HEK293 (cell line): ENCODE measurements at regions not wholly inside any gene's neighbourhood (a gene's known extent, or its start where the extent isn't known, plus 50 kb on each side); places are given as distances from the start of the nearest gene placed in this dataset.

ENCODE experiments used
- CTCF ChIA-PET: fragments of 350-600 bp; formaldehyde crosslinking; extraction: SDS; loops from one replicate; lab custom pipeline; 2021; ENCODE audit warnings: antibody characterized with exemption; lab: Yijun Ruan, JAX
- POLR2A ChIA-PET: fragments of 300-600 bp; formaldehyde crosslinking; extraction: SDS; loops from one replicate; lab custom pipeline; 2020; ENCODE audit warnings: antibody characterized with exemption, inconsistent platforms; lab: Yijun Ruan, JAX
- H3K27ac ChIP-seq: fragments of 200-500 bp; sonication (Bioruptor generic); 2 replicates; pipeline ENCODE4 v1.5.1; 2014; ENCODE audit warnings: low read depth, low read length, control low read depth, inconsistent platforms; ENCODE audit errors: extremely low read depth
- H3K36me3 ChIP-seq, 2 experiments: fragments of 200-500 bp in 1 of 2; sonication (Bioruptor generic) in 1 of 2; 1 replicate in 1 of 2; 2 replicates in 1 of 2; pipeline ENCODE4 v1.5.1; 2014 to 2017; ENCODE audit warnings: inconsistent platforms in 2 of 2, low read length in 2 of 2; ENCODE audit not compliant: control insufficient read depth in 2 of 2, insufficient read depth in 1 of 2
- H3K4me1 ChIP-seq: fragments of 200-500 bp; sonication (Bioruptor generic); 2 replicates; pipeline ENCODE4 v1.5.1; 2014; ENCODE audit warnings: mild to moderate bottlenecking, low read length, inconsistent platforms; ENCODE audit not compliant: control insufficient read depth, insufficient read depth
- H3K4me3 ChIP-seq: 2 replicates; pipeline ENCODE4 v1.5.1; 2011; ENCODE audit warnings: low read depth, mild to moderate bottlenecking, control low read depth, low read length, moderate library complexity
- H3K9me3 ChIP-seq: fragments of 200-500 bp; sonication (Bioruptor generic); 2 replicates; pipeline ENCODE4 v1.5.1; 2014; ENCODE audit warnings: low read depth, low read length, inconsistent platforms; ENCODE audit not compliant: control insufficient read depth, insufficient read depth
- BCL11B ChIP-seq: fragments of 450-650 bp; formaldehyde crosslinking; IDR thresholded peaks from 2 replicates; pipeline ENCODE4 v1.5.1; 2016; ENCODE audit warnings: low read depth, missing biosample characterization, missing genetic modification characterization
- KLF10 ChIP-seq: fragments of 450-650 bp; IDR thresholded peaks from 2 replicates; pipeline ENCODE4 v1.5.1; 2018; ENCODE audit warnings: missing biosample characterization, mild to moderate bottlenecking, missing genetic modification characterization
- KLF8 ChIP-seq: fragments of 450-650 bp; formaldehyde crosslinking; IDR thresholded peaks from 2 replicates; pipeline ENCODE4 v1.5.1; 2016; ENCODE audit warnings: missing biosample characterization, missing genetic modification characterization
- SETDB1 ChIP-seq: IDR thresholded peaks from one replicate; pipeline ENCODE4 v1.6.1; 2017; ENCODE audit warnings: mild to moderate bottlenecking, low read length, moderate library complexity, mixed read lengths; ENCODE audit not compliant: insufficient read length
- ZNF10 ChIP-seq: fragments of 450-650 bp; formaldehyde crosslinking; IDR thresholded peaks from 2 replicates; pipeline ENCODE4 v1.5.1; 2017; ENCODE audit warnings: missing biosample characterization, missing genetic modification characterization
- ZNF121 ChIP-seq: fragments of 450-650 bp; formaldehyde crosslinking; IDR thresholded peaks from 2 replicates; pipeline ENCODE4 v1.5.1; 2016; ENCODE audit warnings: missing biosample characterization, missing genetic modification characterization
- ZNF335 ChIP-seq: fragments of 450-650 bp; formaldehyde crosslinking; conservative IDR thresholded peaks from 2 replicates; pipeline ENCODE4 v1.5.1; 2016; ENCODE audit warnings: missing biosample characterization, missing genetic modification characterization
- ZNF341 ChIP-seq: fragments of 450-650 bp; formaldehyde crosslinking; IDR thresholded peaks from 2 replicates; pipeline ENCODE4; 2016; ENCODE audit warnings: low read depth, missing biosample characterization, missing genetic modification characterization
- ZNF350 ChIP-seq: fragments of 450-650 bp; formaldehyde crosslinking; IDR thresholded peaks from 2 replicates; pipeline ENCODE4 v1.5.0; 2017; ENCODE audit warnings: missing biosample characterization, mild to moderate bottlenecking, missing genetic modification characterization
- ZNF426 ChIP-seq: fragments of 450-650 bp; formaldehyde crosslinking; IDR thresholded peaks from 2 replicates; pipeline ENCODE4 v1.5.1; 2017; ENCODE audit warnings: missing biosample characterization, missing genetic modification characterization, mild to moderate bottlenecking, inconsistent platforms, moderate library complexity
- ZNF501 ChIP-seq: fragments of 450-650 bp; formaldehyde crosslinking; IDR thresholded peaks from 2 replicates; pipeline ENCODE4 v1.5.1; 2016; ENCODE audit warnings: missing biosample characterization, missing genetic modification characterization
- ZNF529 ChIP-seq: fragments of 450-650 bp; formaldehyde crosslinking; IDR thresholded peaks from 2 replicates; pipeline ENCODE4 v1.5.1; 2017; ENCODE audit warnings: missing genetic modification characterization, missing biosample characterization; ENCODE audit not compliant: insufficient replicate concordance
- ZNF560 ChIP-seq: fragments of 450-650 bp; formaldehyde crosslinking; IDR thresholded peaks from 2 replicates; pipeline ENCODE4 v1.5.1; 2017; ENCODE audit warnings: missing biosample characterization, missing genetic modification characterization, borderline replicate concordance
- ZNF585B ChIP-seq: fragments of 450-650 bp; formaldehyde crosslinking; IDR thresholded peaks from 2 replicates; pipeline ENCODE4 v1.5.1; 2016; ENCODE audit warnings: missing biosample characterization, missing genetic modification characterization
- ZNF776 ChIP-seq: fragments of 450-650 bp; formaldehyde crosslinking; IDR thresholded peaks from 2 replicates; pipeline ENCODE4 v1.5.0; 2017; ENCODE audit warnings: missing biosample characterization, missing genetic modification characterization, borderline replicate concordance
- ZNF777 ChIP-seq: fragments of 450-650 bp; formaldehyde crosslinking; IDR thresholded peaks from 2 replicates; pipeline ENCODE4 v1.5.1; 2017; ENCODE audit warnings: missing biosample characterization, missing genetic modification characterization, borderline replicate concordance
- ZNF843 ChIP-seq: fragments of 450-650 bp; formaldehyde crosslinking; IDR thresholded peaks from 2 replicates; pipeline ENCODE4 v1.5.1; 2016; ENCODE audit warnings: missing biosample characterization, missing genetic modification characterization
- ZXDB ChIP-seq: fragments of 450-650 bp; formaldehyde crosslinking; IDR thresholded peaks from 2 replicates; pipeline ENCODE4 v1.5.1; 2016; ENCODE audit warnings: missing biosample characterization, missing genetic modification characterization
- TF ChIP-seq, protein P1 (sequence below): fragments of 450-650 bp; formaldehyde crosslinking; IDR thresholded peaks from 2 replicates; pipeline ENCODE4 v1.5.1; 2016; ENCODE audit warnings: missing biosample characterization, missing genetic modification characterization
- TF ChIP-seq, protein P2 (sequence below): fragments of 450-650 bp; formaldehyde crosslinking; IDR thresholded peaks from 2 replicates; pipeline ENCODE4 v1.5.1; 2016; ENCODE audit warnings: missing biosample characterization, missing genetic modification characterization
- TF ChIP-seq, protein P3 (sequence below): fragments of 450-650 bp; formaldehyde crosslinking; IDR thresholded peaks from 2 replicates; pipeline ENCODE4 v1.5.1; 2016; ENCODE audit warnings: missing biosample characterization, missing genetic modification characterization
- TF ChIP-seq, protein P4 (sequence below): fragments of 450-650 bp; formaldehyde crosslinking; IDR thresholded peaks from 2 replicates; pipeline ENCODE4 v1.5.1; 2017; ENCODE audit warnings: missing biosample characterization, missing genetic modification characterization

DNA sequence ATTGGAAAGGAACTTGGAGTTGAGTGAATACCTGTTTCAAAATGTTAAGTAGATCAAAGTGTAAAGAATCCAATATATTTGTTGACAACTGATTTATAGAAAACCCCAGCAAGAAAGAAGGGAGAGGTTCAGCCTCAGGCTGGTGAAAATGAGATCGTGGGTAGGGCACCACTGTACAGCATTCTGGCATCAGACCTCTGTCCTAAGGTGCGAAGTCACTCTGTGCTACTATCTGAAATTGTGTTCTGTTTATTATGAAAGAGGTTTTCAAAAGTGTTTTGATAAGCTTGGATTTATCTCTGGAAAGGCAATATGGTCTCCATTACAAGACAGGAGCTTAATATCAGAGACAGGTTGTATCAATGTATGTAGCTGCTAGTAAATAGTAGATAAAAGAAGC lies 80.5 kb upstream of the MAP4K3 start:
- Histone ChIP-seq H3K4me1 (no peaks in the 10 kb centered on the region), H3K27ac (no peak overlapping the region)
- no peak for TF ChIP-seq ZNF777 (tag by site-specific recombination)
- TF ChIP-seq ZXDB (tag by site-specific recombination): no peak
- no peak for TF ChIP-seq ZNF560 (tag by site-specific recombination)
- TF ChIP-seq ZNF843: no peak
- TF ChIP-seq, protein P1, sequence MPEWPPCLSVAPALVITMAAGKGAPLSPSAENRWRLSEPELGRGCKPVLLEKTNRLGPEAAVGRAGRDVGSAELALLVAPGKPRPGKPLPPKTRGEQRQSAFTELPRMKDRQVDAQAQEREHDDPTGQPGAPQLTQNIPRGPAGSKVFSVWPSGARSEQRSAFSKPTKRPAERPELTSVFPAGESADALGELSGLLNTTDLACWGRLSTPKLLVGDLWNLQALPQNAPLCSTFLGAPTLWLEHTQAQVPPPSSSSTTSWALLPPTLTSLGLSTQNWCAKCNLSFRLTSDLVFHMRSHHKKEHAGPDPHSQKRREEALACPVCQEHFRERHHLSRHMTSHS: no peak
- no peak for TF ChIP-seq ZNF341
- TF ChIP-seq BCL11B (tag by site-specific recombination): no peak
- TF ChIP-seq ZNF776 (tag by site-specific recombination): no peak
- TF ChIP-seq, all 188 proteins: peak for 0
- H3K4me3 ChIP-seq: no peak overlapping the region
- no peaks in the 10 kb centered on the region for H3K9me3 ChIP-seq
- CTCF ChIA-PET: interaction anchor here (0.8 to 2.9 kb wide), 4 partner anchors 27 to 212 kb away, joined by 3 to 16 read pairs (median 6); no protein-coding TSS in a partner anchor
- POLR2A ChIA-PET: no interaction called here
- no peaks in the 10 kb centered on the region for H3K36me3 ChIP-seq

DNA sequence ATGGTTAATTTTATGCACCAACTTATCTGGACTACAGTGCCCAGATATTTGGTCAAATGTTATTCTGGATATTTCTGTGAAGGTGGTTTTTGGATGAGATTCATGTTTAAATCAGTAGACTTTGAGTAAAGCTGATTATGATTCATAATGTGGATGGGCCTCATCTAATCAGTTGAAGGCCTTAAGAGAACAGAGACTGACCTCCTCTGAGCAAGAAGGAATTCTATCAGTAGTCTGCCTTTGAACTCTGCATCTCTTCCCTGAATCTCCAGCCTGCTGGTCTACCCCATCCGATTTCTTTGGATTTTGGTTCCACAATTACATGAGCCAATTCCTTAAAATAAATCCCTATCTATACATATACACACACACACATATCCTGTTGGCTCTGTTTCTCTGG lies 82.8 kb upstream of the MAP4K3 start:
- POLR2A ChIA-PET: no interaction called here
- TF ChIP-seq ZNF10 (tag by site-specific recombination) (peak; percentile 58), KLF8 (tag by site-specific recombination) (no peak), ZNF529 (tag by site-specific recombination) (no peak)
- no peaks in the 10 kb centered on the region for H3K36me3 ChIP-seq
- no peaks in the 10 kb centered on the region for H3K9me3 ChIP-seq
- H3K27ac ChIP-seq: no peak overlapping the region
- H3K4me3 ChIP-seq: no peak overlapping the region
- CTCF ChIA-PET: interaction anchor here (0.6 to 2.9 kb wide), 2 partner anchors 38 to 210 kb away, joined by 3 to 16 read pairs; no protein-coding TSS in a partner anchor
- no peaks in the 10 kb centered on the region for H3K4me1 ChIP-seq

DNA sequence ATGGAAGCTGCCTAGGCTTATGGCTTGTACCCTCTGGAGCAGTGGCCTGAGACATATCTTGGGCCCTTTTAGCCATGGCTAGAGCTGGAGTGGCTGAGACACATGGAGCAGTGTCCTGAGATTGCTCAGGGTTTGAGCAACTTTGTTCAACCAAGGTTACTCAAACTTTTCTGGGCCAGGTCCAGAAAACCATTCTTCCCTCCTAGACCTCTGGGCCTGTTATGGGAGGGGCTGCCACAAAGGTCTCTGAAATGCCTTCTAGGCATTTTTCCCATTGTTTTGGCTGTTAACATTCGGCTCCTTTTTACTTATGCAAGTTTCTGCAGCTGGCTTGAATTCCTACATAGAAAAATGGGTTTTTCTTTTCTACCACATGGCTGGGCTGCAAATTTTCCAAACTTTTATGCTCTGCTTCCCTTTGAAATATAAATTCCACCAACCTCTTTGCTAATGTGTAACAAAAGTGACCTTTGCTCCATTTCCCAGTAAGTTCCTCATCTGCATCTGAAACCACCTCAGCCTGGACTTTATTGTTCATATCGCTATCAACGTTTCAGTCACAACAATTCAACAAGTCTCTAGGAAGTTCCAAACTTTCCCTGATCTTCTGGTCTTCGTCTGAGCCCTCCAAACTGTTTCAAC lies 84.9 kb upstream of the MAP4K3 start:
- Histone ChIP-seq H3K4me1 (no peaks in the 10 kb centered on the region), H3K27ac (no peak overlapping the region)
- POLR2A ChIA-PET: no interaction called here
- no peak for TF ChIP-seq ZNF335 (tag by site-specific recombination)
- no peak for TF ChIP-seq ZNF501 (tag by site-specific recombination)
- no peak for TF ChIP-seq ZNF426 (tag by site-specific recombination)
- peak; percentile 71 for TF ChIP-seq SETDB1
- TF ChIP-seq, protein P2, sequence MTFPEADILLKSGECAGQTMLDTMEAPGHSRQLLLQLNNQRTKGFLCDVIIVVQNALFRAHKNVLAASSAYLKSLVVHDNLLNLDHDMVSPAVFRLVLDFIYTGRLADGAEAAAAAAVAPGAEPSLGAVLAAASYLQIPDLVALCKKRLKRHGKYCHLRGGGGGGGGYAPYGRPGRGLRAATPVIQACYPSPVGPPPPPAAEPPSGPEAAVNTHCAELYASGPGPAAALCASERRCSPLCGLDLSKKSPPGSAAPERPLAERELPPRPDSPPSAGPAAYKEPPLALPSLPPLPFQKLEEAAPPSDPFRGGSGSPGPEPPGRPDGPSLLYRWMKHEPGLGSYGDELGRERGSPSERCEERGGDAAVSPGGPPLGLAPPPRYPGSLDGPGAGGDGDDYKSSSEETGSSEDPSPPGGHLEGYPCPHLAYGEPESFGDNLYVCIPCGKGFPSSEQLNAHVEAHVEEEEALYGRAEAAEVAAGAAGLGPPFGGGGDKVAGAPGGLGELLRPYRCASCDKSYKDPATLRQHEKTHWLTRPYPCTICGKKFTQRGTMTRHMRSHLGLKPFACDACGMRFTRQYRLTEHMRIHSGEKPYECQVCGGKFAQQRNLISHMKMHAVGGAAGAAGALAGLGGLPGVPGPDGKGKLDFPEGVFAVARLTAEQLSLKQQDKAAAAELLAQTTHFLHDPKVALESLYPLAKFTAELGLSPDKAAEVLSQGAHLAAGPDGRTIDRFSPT (tag by site-specific recombination): no peak
- TF ChIP-seq ZNF350 (tag by site-specific recombination): no peak
- TF ChIP-seq, protein P3, sequence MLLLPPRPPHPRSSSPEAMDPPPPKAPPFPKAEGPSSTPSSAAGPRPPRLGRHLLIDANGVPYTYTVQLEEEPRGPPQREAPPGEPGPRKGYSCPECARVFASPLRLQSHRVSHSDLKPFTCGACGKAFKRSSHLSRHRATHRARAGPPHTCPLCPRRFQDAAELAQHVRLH (tag by site-specific recombination): no peak
- TF ChIP-seq ZNF121 (tag by site-specific recombination): no peak
- TF ChIP-seq, protein P4, sequence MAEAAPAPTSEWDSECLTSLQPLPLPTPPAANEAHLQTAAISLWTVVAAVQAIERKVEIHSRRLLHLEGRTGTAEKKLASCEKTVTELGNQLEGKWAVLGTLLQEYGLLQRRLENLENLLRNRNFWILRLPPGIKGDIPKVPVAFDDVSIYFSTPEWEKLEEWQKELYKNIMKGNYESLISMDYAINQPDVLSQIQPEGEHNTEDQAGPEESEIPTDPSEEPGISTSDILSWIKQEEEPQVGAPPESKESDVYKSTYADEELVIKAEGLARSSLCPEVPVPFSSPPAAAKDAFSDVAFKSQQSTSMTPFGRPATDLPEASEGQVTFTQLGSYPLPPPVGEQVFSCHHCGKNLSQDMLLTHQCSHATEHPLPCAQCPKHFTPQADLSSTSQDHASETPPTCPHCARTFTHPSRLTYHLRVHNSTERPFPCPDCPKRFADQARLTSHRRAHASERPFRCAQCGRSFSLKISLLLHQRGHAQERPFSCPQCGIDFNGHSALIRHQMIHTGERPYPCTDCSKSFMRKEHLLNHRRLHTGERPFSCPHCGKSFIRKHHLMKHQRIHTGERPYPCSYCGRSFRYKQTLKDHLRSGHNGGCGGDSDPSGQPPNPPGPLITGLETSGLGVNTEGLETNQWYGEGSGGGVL (tag by site-specific recombination): no peak
- no peak for TF ChIP-seq KLF10 (tag by site-specific recombination)
- TF ChIP-seq ZNF585B (tag by site-specific recombination): peak; percentile 85
- TF ChIP-seq, all 188 proteins: peak for 2
- Histone ChIP-seq H3K4me3 (no peak overlapping the region), H3K9me3 (no peaks in the 10 kb centered on the region), H3K36me3 (no peaks in the 10 kb centered on the region)
- CTCF ChIA-PET: interaction anchor here (0.6 kb wide), 1 partner anchor 112 kb away, joined by 3 read pairs; no protein-coding TSS in a partner anchor
